ENCODE measurements at regions not wholly inside any gene's neighbourhood (a gene's known extent, or its start where the extent isn't known, plus 50 kb on each side); places are given as distances from the start of the nearest gene placed in this dataset.

DNA sequence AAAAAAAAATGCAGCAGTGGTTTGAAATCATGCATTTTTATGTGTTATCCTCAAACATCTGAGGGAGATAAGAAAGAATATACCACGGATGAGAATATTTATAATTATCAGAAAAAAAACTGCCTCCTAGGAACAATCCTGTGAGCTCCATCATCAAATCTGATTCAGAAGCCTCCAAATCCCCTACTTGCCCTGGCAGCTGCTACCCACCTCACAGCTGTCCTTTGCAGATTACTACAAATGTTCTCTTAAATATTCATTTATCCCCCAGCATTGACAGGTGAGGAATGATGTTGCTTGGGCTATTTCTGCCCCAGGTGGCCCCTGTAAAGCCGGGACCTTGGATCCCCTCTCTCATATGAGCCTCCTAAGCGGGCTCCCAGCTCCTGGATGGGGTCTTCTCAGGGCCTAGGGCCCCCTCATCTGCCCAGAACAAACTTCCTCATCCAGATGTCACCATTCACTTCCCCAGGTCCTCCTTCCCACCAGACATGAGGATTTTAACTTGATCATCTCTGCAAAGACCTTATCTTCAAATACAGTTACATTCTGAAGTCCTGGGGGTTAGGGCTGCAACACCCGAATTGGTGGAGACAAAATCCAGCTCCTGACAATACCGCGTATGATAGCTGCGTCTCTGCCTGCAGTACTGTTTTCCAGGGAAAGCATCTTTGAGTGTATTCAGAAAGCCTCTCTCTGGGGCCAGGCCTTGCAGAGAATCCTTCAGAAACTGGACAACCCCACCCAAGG, 81.9 kb upstream of the INSIG1 start:
- TF ChIP-seq, protein P1, sequence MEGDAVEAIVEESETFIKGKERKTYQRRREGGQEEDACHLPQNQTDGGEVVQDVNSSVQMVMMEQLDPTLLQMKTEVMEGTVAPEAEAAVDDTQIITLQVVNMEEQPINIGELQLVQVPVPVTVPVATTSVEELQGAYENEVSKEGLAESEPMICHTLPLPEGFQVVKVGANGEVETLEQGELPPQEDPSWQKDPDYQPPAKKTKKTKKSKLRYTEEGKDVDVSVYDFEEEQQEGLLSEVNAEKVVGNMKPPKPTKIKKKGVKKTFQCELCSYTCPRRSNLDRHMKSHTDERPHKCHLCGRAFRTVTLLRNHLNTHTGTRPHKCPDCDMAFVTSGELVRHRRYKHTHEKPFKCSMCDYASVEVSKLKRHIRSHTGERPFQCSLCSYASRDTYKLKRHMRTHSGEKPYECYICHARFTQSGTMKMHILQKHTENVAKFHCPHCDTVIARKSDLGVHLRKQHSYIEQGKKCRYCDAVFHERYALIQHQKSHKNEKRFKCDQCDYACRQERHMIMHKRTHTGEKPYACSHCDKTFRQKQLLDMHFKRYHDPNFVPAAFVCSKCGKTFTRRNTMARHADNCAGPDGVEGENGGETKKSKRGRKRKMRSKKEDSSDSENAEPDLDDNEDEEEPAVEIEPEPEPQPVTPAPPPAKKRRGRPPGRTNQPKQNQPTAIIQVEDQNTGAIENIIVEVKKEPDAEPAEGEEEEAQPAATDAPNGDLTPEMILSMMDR (IDR thresholded peaks at IDR 0.05; ENCODE audit: insufficient read depth, low read length), result no peak
- TF ChIP-seq POLR2AphosphoS5 (IDR thresholded peaks at IDR 0.05; ENCODE audit: low read depth) (no peak), REST (IDR thresholded peaks at IDR 0.05; ENCODE audit: insufficient replicate concordance, low read depth) (no peak), GABPA (IDR thresholded peaks at IDR 0.05; ENCODE audit: low read depth) (no peak)

Measured in HL-60 (cell line).